Ascending aorta (tissue), 2 donors: ENCODE measurements at regions not wholly inside any gene's neighbourhood (a gene's known extent, or its start where the extent isn't known, plus 50 kb on each side); places are given as distances from the start of the nearest gene placed in this dataset.

ENCODE experiments used
- DNase-seq, 2 donors: peaks; one replicate each; pipeline ENCODE4 v3.0.0-alpha.2; 2019; ENCODE audit warnings: low spot score in 2 of 2
- H3K27ac ChIP-seq, 2 donors: fragments of 200-600 bp; sonication (generic); one replicate each; pipeline ENCODE4 v1.5.1; 2016 to 2017; ENCODE audit warnings: mild to moderate bottlenecking in 1 of 2
- H3K27me3 ChIP-seq: fragments of 200-600 bp; sonication (generic); one replicate; pipeline ENCODE4 v1.5.1; 2017
- H3K36me3 ChIP-seq, 2 donors: fragments of 200-600 bp; sonication (generic); one replicate each; pipeline ENCODE4 v1.5.1; 2016
- H3K4me1 ChIP-seq, 2 donors: fragments of 200-600 bp; sonication (generic); one replicate each; pipeline ENCODE4 v1.5.1; 2016 to 2017; ENCODE audit warnings: mild to moderate bottlenecking in 1 of 2
- H3K4me3 ChIP-seq, 2 donors: fragments of 200-600 bp; sonication (generic); one replicate each; pipeline ENCODE4 v1.5.1; 2016 to 2017; ENCODE audit warnings: mild to moderate bottlenecking in 1 of 2
- H3K9me3 ChIP-seq, 2 donors: fragments of 200-600 bp; sonication (generic); one replicate each; pipeline ENCODE4 v1.5.1; 2016
- intact Hi-C: fragments of 100-400 bp; cut with DNase I; formaldehyde crosslinking; loops from one replicate; pipeline ENCODE4 v1.15.1; 2023
- TF ChIP-seq, protein P1 (sequence below), 3 experiments: fragments of 200-600 bp in 2 of 3; fragments of 450-650 bp in 1 of 3; sonication (generic) in 2 of 3; IDR thresholded peaks; one replicate each; pipeline ENCODE4 v1.5.1; 2016 to 2019; ENCODE audit warnings: antibody characterized with exemption in 3 of 3, mild to moderate bottlenecking in 1 of 3, moderate library complexity in 1 of 3

DNA sequence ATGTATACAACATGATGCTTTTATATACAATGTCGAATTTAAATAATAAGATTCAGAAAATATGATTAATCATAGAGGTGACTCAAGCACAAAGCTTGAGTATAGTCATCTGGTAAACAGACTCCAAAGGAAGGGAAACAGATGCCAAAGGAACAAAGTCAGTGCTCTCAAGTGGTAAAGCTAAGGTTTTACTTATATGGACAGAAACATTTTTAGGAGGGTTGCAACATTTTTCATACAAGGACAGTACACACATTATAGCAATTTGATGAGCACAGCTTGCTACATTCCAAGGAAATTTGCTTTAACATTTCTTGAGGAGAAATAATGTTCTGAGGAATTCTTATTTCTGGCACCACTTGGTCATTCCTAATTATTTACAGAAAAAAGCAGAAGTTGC lies 333.4 kb upstream of the AADAT start:
- intact Hi-C loops = no loop called here
- H3K27me3 ChIP-seq = no peaks in the 10 kb centered on the region
- TF ChIP-seq, protein P1, sequence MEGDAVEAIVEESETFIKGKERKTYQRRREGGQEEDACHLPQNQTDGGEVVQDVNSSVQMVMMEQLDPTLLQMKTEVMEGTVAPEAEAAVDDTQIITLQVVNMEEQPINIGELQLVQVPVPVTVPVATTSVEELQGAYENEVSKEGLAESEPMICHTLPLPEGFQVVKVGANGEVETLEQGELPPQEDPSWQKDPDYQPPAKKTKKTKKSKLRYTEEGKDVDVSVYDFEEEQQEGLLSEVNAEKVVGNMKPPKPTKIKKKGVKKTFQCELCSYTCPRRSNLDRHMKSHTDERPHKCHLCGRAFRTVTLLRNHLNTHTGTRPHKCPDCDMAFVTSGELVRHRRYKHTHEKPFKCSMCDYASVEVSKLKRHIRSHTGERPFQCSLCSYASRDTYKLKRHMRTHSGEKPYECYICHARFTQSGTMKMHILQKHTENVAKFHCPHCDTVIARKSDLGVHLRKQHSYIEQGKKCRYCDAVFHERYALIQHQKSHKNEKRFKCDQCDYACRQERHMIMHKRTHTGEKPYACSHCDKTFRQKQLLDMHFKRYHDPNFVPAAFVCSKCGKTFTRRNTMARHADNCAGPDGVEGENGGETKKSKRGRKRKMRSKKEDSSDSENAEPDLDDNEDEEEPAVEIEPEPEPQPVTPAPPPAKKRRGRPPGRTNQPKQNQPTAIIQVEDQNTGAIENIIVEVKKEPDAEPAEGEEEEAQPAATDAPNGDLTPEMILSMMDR (IDR thresholded peaks at IDR 0.05) = no peak
- no peak overlapping the region for H3K4me3 ChIP-seq
- no peaks in the 10 kb centered on the region for H3K36me3 ChIP-seq
- no peak overlapping the region for H3K27ac ChIP-seq
- DNase-seq = no peak
- no peaks in the 10 kb centered on the region for H3K9me3 ChIP-seq
- H3K4me1 ChIP-seq = no peaks in the 10 kb centered on the region

DNA sequence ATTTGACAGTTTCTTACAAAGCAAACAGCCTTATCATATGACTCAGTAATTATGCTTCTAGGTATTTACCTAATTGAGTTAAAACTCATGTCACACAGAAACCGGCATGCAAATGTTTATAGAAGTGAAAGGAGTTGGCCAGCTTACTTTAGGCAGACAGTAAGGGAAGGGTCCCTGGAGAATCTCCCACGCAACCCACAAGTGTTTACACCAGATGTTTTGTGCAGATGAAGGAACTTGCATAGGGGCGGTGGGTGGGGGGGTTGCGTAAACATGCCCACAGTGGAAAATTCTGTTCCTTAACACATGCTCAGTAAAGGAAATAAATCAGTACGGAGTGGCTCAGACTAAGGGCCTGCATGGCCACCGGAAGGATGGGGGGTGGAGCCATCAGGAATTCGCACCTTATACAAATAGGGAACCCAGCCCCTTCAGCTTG lies 330.5 kb upstream of the AADAT start:
- intact Hi-C loops = no loop called here
- Histone ChIP-seq H3K4me3 (no peak overlapping the region), H3K27me3 (no peaks in the 10 kb centered on the region), H3K27ac (no peak overlapping the region), H3K36me3 (no peaks in the 10 kb centered on the region), H3K4me1 (no peaks in the 10 kb centered on the region), H3K9me3 (no peaks in the 10 kb centered on the region)
- TF ChIP-seq, protein P1 (IDR thresholded peaks at IDR 0.05) = no peak
- no peak for DNase-seq

DNA sequence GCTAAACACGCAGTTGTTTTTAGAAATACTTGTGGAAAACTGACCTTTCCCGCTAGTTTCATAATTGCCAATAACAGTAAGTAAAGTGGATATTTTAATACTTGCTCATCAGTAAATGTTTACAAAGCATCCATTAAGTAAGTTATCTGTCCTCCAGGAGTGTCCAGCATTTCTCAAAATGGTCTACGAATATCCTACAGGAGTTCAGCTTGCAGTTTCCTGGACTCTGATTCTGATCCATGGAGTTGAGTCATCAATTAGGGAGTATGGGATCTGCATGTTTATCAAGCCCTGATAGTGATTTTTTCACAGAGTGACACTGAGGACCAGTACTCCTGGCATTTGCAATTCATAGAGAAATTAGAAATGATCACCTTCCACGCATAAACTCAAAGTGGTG lies 325.2 kb upstream of the AADAT start:
- H3K27ac ChIP-seq = no peak overlapping the region
- no peaks in the 10 kb centered on the region for H3K36me3 ChIP-seq
- intact Hi-C loops = no loop called here
- no peak overlapping the region for H3K4me3 ChIP-seq
- H3K27me3 ChIP-seq = no peaks in the 10 kb centered on the region
- DNase-seq = no peak
- TF ChIP-seq, protein P1 (IDR thresholded peaks at IDR 0.05) = no peak
- no peaks in the 10 kb centered on the region for H3K4me1 ChIP-seq
- H3K9me3 ChIP-seq = no peaks in the 10 kb centered on the region

DNA sequence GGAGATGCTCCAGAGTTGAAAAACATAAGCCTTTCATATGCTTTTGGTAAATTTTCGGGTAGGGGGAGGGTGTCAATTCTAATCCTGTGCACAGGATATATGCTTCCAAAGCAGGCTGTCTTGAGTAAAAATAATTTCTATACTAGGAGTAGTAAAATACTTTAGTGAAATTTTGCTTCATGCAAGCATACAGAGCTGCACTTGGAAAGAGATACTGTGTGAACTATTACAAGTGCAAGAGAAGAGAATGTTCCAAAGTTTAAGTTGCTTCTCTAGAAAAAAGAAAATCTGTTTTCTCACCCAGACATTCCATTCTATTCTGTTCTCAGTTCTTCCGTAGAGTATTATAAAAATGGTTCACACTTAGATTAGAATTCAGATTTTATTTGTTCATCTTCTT lies 324.6 kb upstream of the AADAT start:
- H3K27ac ChIP-seq = no peak overlapping the region
- no peak overlapping the region for H3K4me3 ChIP-seq
- H3K4me1 ChIP-seq = no peaks in the 10 kb centered on the region
- TF ChIP-seq, protein P1 (IDR thresholded peaks at IDR 0.05) = no peak
- intact Hi-C loops = no loop called here
- no peak for DNase-seq
- H3K27me3 ChIP-seq = no peaks in the 10 kb centered on the region
- no peaks in the 10 kb centered on the region for H3K36me3 ChIP-seq
- H3K9me3 ChIP-seq = no peaks in the 10 kb centered on the region

DNA sequence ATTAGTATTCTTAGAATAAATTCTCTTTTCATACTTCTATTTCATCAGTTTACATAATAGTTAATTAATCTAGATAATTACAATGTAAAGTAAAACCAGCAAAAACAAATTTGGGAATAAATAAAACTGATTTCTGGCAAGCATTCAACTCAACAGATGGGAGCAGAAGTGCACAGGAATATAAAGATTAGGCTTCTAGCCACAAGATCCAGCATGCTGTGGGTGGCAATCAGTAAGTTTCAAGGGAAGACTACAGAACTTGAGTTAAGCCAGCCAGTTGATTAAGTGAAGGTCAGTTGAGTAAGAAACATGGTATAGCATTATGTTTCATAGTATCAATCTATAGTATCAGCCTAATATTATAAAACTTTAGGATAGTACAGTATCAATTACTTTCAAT lies 324.2 kb upstream of the AADAT start:
- H3K4me1 ChIP-seq = no peaks in the 10 kb centered on the region
- no peak overlapping the region for H3K27ac ChIP-seq
- TF ChIP-seq, protein P1 (IDR thresholded peaks at IDR 0.05) = no peak
- intact Hi-C loops = no loop called here
- H3K4me3 ChIP-seq = no peak overlapping the region
- H3K36me3 ChIP-seq = no peaks in the 10 kb centered on the region
- DNase-seq = no peak
- no peaks in the 10 kb centered on the region for H3K9me3 ChIP-seq
- no peaks in the 10 kb centered on the region for H3K27me3 ChIP-seq

DNA sequence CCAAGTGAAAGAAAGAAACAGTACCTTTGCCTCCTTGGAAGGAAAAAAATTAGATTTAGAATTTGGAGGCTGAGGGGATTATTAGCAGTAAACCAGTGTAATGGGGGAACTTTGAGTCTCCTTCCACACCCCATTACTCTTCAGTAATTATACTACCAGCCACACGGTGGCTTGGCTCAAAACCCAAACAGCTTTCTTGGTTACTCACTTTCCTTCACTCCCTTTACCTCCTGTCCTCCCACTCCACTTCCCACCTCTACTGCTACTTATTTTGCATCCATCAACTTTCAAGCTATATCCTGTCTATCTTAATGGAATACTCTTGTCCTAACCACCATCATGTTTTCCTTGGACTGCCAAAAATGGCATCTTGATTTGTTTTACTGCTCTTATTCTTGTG lies 310.6 kb upstream of the AADAT start:
- Histone ChIP-seq H3K4me3 (no peak overlapping the region), H3K9me3 (no peaks in the 10 kb centered on the region), H3K4me1 (no peaks in the 10 kb centered on the region), H3K27ac (no peak overlapping the region), H3K36me3 (no peaks in the 10 kb centered on the region), H3K27me3 (no peaks in the 10 kb centered on the region)
- intact Hi-C loops = no loop called here
- DNase-seq = no peak
- TF ChIP-seq, protein P1 (IDR thresholded peaks at IDR 0.05) = no peak
